Sigmoid colon (tissue), 4 donors: ENCODE measurements at regions not wholly inside any gene's neighbourhood (a gene's known extent, or its start where the extent isn't known, plus 50 kb on each side); places are given as distances from the start of the nearest gene placed in this dataset.

Experiments used
- EP300 ChIP-seq, 4 donors: sonication (generic); formaldehyde crosslinking; IDR thresholded peaks; one replicate each; pipeline ENCODE4 v1.6.1; 2017; ENCODE audit warnings: antibody characterized with exemption in 4 of 4
- TF ChIP-seq, protein P1 (sequence below), 4 experiments: fragments of 450-650 bp in 3 of 4; fragments of 200-600 bp in 1 of 4; IDR thresholded peaks; one replicate each; pipeline ENCODE4 v1.5.1; 2016 to 2019; ENCODE audit warnings: antibody characterized with exemption in 4 of 4, mild to moderate bottlenecking in 3 of 4, moderate library complexity in 2 of 4

GRCh38 chr3:55264919-55265318 is 222.2 kb downstream of the WNT5A start:
- TF ChIP-seq, protein P1, sequence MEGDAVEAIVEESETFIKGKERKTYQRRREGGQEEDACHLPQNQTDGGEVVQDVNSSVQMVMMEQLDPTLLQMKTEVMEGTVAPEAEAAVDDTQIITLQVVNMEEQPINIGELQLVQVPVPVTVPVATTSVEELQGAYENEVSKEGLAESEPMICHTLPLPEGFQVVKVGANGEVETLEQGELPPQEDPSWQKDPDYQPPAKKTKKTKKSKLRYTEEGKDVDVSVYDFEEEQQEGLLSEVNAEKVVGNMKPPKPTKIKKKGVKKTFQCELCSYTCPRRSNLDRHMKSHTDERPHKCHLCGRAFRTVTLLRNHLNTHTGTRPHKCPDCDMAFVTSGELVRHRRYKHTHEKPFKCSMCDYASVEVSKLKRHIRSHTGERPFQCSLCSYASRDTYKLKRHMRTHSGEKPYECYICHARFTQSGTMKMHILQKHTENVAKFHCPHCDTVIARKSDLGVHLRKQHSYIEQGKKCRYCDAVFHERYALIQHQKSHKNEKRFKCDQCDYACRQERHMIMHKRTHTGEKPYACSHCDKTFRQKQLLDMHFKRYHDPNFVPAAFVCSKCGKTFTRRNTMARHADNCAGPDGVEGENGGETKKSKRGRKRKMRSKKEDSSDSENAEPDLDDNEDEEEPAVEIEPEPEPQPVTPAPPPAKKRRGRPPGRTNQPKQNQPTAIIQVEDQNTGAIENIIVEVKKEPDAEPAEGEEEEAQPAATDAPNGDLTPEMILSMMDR (IDR thresholded peaks at IDR 0.05): no peak
- TF ChIP-seq EP300 (IDR thresholded peaks at IDR 0.05): no peak
